ENCODE measurements at regions not wholly inside any gene's neighbourhood (a gene's known extent, or its start where the extent isn't known, plus 50 kb on each side); places are given as distances from the start of the nearest gene placed in this dataset.

- TF ChIP-seq POLR2A (IDR thresholded peaks at IDR 0.05) (no peak), POLR2AphosphoS5 (IDR thresholded peaks at IDR 0.05) (no peak), EP300 (IDR thresholded peaks at IDR 0.05; ENCODE audit: low read depth) (no peak)
- TF ChIP-seq, protein P1, sequence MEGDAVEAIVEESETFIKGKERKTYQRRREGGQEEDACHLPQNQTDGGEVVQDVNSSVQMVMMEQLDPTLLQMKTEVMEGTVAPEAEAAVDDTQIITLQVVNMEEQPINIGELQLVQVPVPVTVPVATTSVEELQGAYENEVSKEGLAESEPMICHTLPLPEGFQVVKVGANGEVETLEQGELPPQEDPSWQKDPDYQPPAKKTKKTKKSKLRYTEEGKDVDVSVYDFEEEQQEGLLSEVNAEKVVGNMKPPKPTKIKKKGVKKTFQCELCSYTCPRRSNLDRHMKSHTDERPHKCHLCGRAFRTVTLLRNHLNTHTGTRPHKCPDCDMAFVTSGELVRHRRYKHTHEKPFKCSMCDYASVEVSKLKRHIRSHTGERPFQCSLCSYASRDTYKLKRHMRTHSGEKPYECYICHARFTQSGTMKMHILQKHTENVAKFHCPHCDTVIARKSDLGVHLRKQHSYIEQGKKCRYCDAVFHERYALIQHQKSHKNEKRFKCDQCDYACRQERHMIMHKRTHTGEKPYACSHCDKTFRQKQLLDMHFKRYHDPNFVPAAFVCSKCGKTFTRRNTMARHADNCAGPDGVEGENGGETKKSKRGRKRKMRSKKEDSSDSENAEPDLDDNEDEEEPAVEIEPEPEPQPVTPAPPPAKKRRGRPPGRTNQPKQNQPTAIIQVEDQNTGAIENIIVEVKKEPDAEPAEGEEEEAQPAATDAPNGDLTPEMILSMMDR (IDR thresholded peaks at IDR 0.05): no peak
Measured at GRCh38 chr16:77643176-77643575, 79.1 kb upstream of the NUDT7 start.

All from transverse colon (tissue), 4 donors.